SK-N-MC (cell line): ENCODE measurements at regions not wholly inside any gene's neighbourhood (a gene's known extent, or its start where the extent isn't known, plus 50 kb on each side); places are given as distances from the start of the nearest gene placed in this dataset.
"Not testable (repeated sequence)": the region's sequence is repeated elsewhere in the genome, so short reads cannot be mapped to it uniquely, and the experiment has no call there.

Experiments
- DNase-seq: peaks from one replicate; pipeline ENCODE4 v3.0.0-alpha.2; 2011; ENCODE audit warnings: low read depth, low spot score
- H3K27ac ChIP-seq: fragments of 200-600 bp; sonication (generic); 2 replicates; pipeline ENCODE4 v1.5.1; 2016; ENCODE audit warnings: mixed run types
- H3K36me3 ChIP-seq: fragments of 200-600 bp; sonication (generic); 2 replicates; pipeline ENCODE4 v1.6.1; 2017; ENCODE audit warnings: antibody characterized with exemption, low read length, mixed read lengths; ENCODE audit not compliant: insufficient read depth
- H3K4me3 ChIP-seq: fragments of 200-600 bp; sonication (generic); 2 replicates; pipeline ENCODE4 v1.5.1; 2016
- H3K9ac ChIP-seq: fragments of 200-600 bp; sonication (generic); 2 replicates; pipeline ENCODE4 v1.8.0; 2017; ENCODE audit warnings: mixed run types, mixed read lengths; ENCODE audit not compliant: insufficient read length
- H3K9me3 ChIP-seq: fragments of 200-600 bp; sonication (generic); 2 replicates; pipeline ENCODE4 v1.6.1; 2017; ENCODE audit warnings: low read depth, mild to moderate bottlenecking, antibody characterized with exemption, low read length, moderate library complexity, mixed read lengths
- EZH2 ChIP-seq: fragments of 200-600 bp; sonication (generic); IDR thresholded peaks from one replicate; pipeline ENCODE4 v1.6.1; 2017; ENCODE audit warnings: antibody characterized with exemption
- FOXP2 ChIP-seq: optimal IDR thresholded peaks from 2 replicates; pipeline ENCODE3; 2011; ENCODE audit warnings: mild to moderate bottlenecking, moderate library complexity; ENCODE audit not compliant: insufficient read depth; ENCODE audit errors: extremely low read length, control extremely low read depth
- POLR2AphosphoS5 ChIP-seq: IDR thresholded peaks from 2 replicates; pipeline ENCODE4 v1.6.1; 2012; ENCODE audit warnings: mild to moderate bottlenecking, low read depth, low read length, borderline replicate concordance

- TF ChIP-seq FOXP2 (no peak), POLR2AphosphoS5 (no peak), EZH2 (no peak)
- H3K9ac ChIP-seq, result no peak overlapping the region
- no peak overlapping the region for H3K27ac ChIP-seq
- no peaks in the 10 kb centered on the region for H3K9me3 ChIP-seq
- no peak for DNase-seq
- no peaks in the 10 kb centered on the region for H3K36me3 ChIP-seq
- no peak overlapping the region for H3K4me3 ChIP-seq
These were observed 683.0 kb upstream of the ADGRB3 start for GRCh38 chr6:67952121-67952520.

- H3K27ac ChIP-seq, H3K36me3 ChIP-seq, DNase-seq, H3K9ac ChIP-seq, H3K4me3 ChIP-seq, H3K9me3 ChIP-seq: not testable (repeated sequence)
These were observed 687.3 kb upstream of the ADGRB3 start for GRCh38 chr6:67947762-67948161.

GRCh38 chr6:67935976-67936477, 699.1 kb upstream of the ADGRB3 start:
- H3K27ac ChIP-seq, result no peak overlapping the region
- peak; percentile 51 for DNase-seq
- H3K4me3 ChIP-seq, result no peak overlapping the region
- H3K9me3 ChIP-seq, result peaks cover 3% of the 10 kb centered on the region; the same call in 1 of the 2 replicates
- TF ChIP-seq POLR2AphosphoS5 (no peak), EZH2 (no peak), FOXP2 (no peak)
- no peak overlapping the region for H3K9ac ChIP-seq
- H3K36me3 ChIP-seq, result no peaks in the 10 kb centered on the region

GRCh38 chr6:67933278-67933677, 701.8 kb upstream of the ADGRB3 start:
- TF ChIP-seq POLR2AphosphoS5 (no peak), EZH2 (no peak), FOXP2 (no peak)
- no peak for DNase-seq

GRCh38 chr6:67922588-67922987, 712.5 kb upstream of the ADGRB3 start:
- H3K9me3 ChIP-seq, DNase-seq: not testable (repeated sequence)

More at GRCh38 chr6:67933278-67933677, 701.8 kb upstream of the ADGRB3 start:
- Histone ChIP-seq H3K27ac (no peak overlapping the region), H3K4me3 (no peak overlapping the region), H3K9me3 (no peaks in the 10 kb centered on the region), H3K36me3 (no peaks in the 10 kb centered on the region), H3K9ac (no peak overlapping the region)

GRCh38 chr6:67920040-67920439, 715.0 kb upstream of the ADGRB3 start:
- not testable (repeated sequence) for DNase-seq, H3K36me3 ChIP-seq, H3K9ac ChIP-seq

More at GRCh38 chr6:67922588-67922987, 712.5 kb upstream of the ADGRB3 start:
- H3K27ac ChIP-seq, H3K9ac ChIP-seq, H3K4me3 ChIP-seq, H3K36me3 ChIP-seq: not testable (repeated sequence)

GRCh38 chr6:67916399-67916798, 718.7 kb upstream of the ADGRB3 start:
- no peak for DNase-seq
- Histone ChIP-seq H3K9ac (no peak overlapping the region), H3K9me3 (no peaks in the 10 kb centered on the region), H3K36me3 (no peaks in the 10 kb centered on the region), H3K27ac (no peak overlapping the region), H3K4me3 (no peak overlapping the region)
- TF ChIP-seq EZH2, result no peak
- TF ChIP-seq POLR2AphosphoS5, result no peak
- TF ChIP-seq FOXP2, result no peak

More at GRCh38 chr6:67920040-67920439, 715.0 kb upstream of the ADGRB3 start:
- not testable (repeated sequence) for H3K27ac ChIP-seq, H3K4me3 ChIP-seq, H3K9me3 ChIP-seq

GRCh38 chr6:67914419-67914818, 720.7 kb upstream of the ADGRB3 start:
- Histone ChIP-seq H3K9me3 (no peaks in the 10 kb centered on the region), H3K9ac (no peak overlapping the region), H3K4me3 (no peak overlapping the region), H3K27ac (no peak overlapping the region), H3K36me3 (no peaks in the 10 kb centered on the region)
- DNase-seq, result no peak
- TF ChIP-seq FOXP2 (no peak), EZH2 (no peak), POLR2AphosphoS5 (no peak)

- Histone ChIP-seq H3K36me3 (no peaks in the 10 kb centered on the region), H3K27ac (no peak overlapping the region), H3K9ac (no peak overlapping the region), H3K4me3 (no peak overlapping the region), H3K9me3 (no peaks in the 10 kb centered on the region)
- no peak for DNase-seq
- TF ChIP-seq FOXP2 (no peak), EZH2 (no peak), POLR2AphosphoS5 (no peak)
These were observed 725.7 kb upstream of the ADGRB3 start for GRCh38 chr6:67909354-67909753.
